Chondrocyte (in vitro differentiated cells): ENCODE measurements at regions not wholly inside any gene's neighbourhood (a gene's known extent, or its start where the extent isn't known, plus 50 kb on each side); places are given as distances from the start of the nearest gene placed in this dataset.

Experiments used
- DNase-seq: peaks from one replicate; pipeline ENCODE4 v3.0.0; 2021; ENCODE audit warnings: mixed read lengths, low spot score
- H3K27ac Mint-ChIP-seq: one replicate; pipeline ENCODE4 v1.8.0; 2021; ENCODE audit warnings: mild to moderate bottlenecking, moderate library complexity, mixed read lengths; ENCODE audit not compliant: unreplicated experiment
- H3K27me3 Mint-ChIP-seq: 2 replicates; pipeline ENCODE4 v1.8.0; 2021; ENCODE audit warnings: low read depth, mixed read lengths
- H3K36me3 Mint-ChIP-seq: 2 replicates; pipeline ENCODE4 v1.8.0; 2021; ENCODE audit warnings: low read depth, mixed read lengths
- H3K4me1 Mint-ChIP-seq: 2 replicates; pipeline ENCODE4 v1.8.0; 2021; ENCODE audit warnings: low read depth, mild to moderate bottlenecking, mixed read lengths
- H3K4me3 Mint-ChIP-seq: one replicate; pipeline ENCODE4 v1.8.0; 2021; ENCODE audit warnings: mild to moderate bottlenecking, moderate library complexity, mixed read lengths; ENCODE audit not compliant: unreplicated experiment
- H3K9me3 Mint-ChIP-seq: 2 replicates; pipeline ENCODE4 v1.8.0; 2021; ENCODE audit warnings: low read depth, mixed read lengths
- TF ChIP-seq, protein P1 (sequence below): fragments of 200-600 bp; sonication (generic); IDR thresholded peaks from 2 replicates; pipeline ENCODE4 v1.5.0; 2021; ENCODE audit warnings: antibody characterized with exemption, mild to moderate bottlenecking, moderate library complexity

DNA sequence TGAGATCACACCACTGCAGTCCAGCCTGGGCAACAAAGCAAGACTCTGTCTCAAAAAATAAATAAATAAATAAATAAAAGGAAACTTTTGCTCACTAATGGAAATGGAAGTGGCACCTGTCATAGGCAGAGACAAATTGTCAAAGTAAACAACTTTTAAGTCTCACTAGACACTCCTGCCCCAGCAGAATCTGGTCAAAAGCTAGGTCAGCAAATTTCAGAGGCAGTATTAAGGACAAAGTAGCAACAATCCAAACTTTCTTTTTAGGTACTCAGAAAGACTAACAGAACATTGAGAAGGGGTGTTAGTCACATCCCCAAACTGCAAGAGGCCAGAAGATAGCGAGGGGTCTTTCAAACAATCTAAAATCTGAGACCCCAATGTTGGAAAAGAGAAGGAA lies 101.4 kb upstream of the MSX2 start:
- Mint-ChIP-seq H3K36me3 (no peaks in the 10 kb centered on the region), H3K27me3 (peaks cover 14% of the 10 kb centered on the region), H3K4me3 (no peak overlapping the region), H3K4me1 (peaks cover 5% of the 10 kb centered on the region), H3K27ac (no peak overlapping the region), H3K9me3 (no peaks in the 10 kb centered on the region)
- DNase-seq, result no peak
- TF ChIP-seq, protein P1, sequence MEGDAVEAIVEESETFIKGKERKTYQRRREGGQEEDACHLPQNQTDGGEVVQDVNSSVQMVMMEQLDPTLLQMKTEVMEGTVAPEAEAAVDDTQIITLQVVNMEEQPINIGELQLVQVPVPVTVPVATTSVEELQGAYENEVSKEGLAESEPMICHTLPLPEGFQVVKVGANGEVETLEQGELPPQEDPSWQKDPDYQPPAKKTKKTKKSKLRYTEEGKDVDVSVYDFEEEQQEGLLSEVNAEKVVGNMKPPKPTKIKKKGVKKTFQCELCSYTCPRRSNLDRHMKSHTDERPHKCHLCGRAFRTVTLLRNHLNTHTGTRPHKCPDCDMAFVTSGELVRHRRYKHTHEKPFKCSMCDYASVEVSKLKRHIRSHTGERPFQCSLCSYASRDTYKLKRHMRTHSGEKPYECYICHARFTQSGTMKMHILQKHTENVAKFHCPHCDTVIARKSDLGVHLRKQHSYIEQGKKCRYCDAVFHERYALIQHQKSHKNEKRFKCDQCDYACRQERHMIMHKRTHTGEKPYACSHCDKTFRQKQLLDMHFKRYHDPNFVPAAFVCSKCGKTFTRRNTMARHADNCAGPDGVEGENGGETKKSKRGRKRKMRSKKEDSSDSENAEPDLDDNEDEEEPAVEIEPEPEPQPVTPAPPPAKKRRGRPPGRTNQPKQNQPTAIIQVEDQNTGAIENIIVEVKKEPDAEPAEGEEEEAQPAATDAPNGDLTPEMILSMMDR, result no peak

DNA sequence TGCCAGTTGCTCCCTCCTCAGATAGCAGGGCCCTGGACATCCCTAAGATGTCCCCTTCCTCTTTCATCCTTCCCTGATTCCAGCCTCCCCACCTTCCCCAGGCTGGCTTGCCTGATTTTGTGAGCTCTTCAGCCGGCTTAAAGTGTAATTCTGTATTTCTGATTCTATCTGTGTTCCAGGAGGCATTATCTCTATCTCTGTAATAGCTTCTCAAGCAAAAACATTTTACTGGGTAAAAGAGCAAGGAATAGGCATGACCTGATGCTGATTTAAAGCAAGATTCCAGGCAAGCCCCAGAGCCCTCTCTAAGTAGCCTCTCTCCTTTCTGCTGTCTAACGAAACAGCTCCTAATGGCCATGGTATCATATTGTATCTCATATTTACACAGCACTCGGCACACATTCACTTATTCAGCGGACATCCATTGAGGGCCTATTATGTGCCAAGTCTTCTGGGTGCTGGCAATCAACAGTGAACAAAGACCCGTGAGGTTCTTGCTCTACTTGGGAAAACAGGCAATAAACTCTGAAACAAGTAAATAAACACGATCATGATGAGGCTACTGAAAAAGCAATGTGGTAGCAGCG lies 100.9 kb upstream of the MSX2 start:
- peaks cover 5% of the 10 kb centered on the region for H3K4me1 Mint-ChIP-seq
- no peaks in the 10 kb centered on the region for H3K36me3 Mint-ChIP-seq
- TF ChIP-seq, protein P1, result no peak
- H3K27ac Mint-ChIP-seq, result no peak overlapping the region
- no peak overlapping the region for H3K4me3 Mint-ChIP-seq
- H3K27me3 Mint-ChIP-seq, result peaks cover 14% of the 10 kb centered on the region
- H3K9me3 Mint-ChIP-seq, result no peaks in the 10 kb centered on the region
- no peak for DNase-seq

GRCh38 chr5:174624733-174625522 lies 99.5 kb upstream of the MSX2 start:
- H3K4me1 Mint-ChIP-seq, result peaks cover 5% of the 10 kb centered on the region
- peaks cover 10% of the 10 kb centered on the region for H3K27me3 Mint-ChIP-seq
- H3K27ac Mint-ChIP-seq, result no peak overlapping the region
- no peaks in the 10 kb centered on the region for H3K36me3 Mint-ChIP-seq
- no peak for DNase-seq
- H3K4me3 Mint-ChIP-seq, result no peak overlapping the region
- TF ChIP-seq, protein P1, result no peak
- no peaks in the 10 kb centered on the region for H3K9me3 Mint-ChIP-seq

GRCh38 chr5:174625591-174626350 lies 98.6 kb upstream of the MSX2 start:
- Mint-ChIP-seq H3K27me3 (peaks cover 6% of the 10 kb centered on the region), H3K27ac (no peak overlapping the region), H3K4me1 (peaks cover 5% of the 10 kb centered on the region), H3K4me3 (no peak overlapping the region), H3K9me3 (no peaks in the 10 kb centered on the region), H3K36me3 (no peaks in the 10 kb centered on the region)
- TF ChIP-seq, protein P1, result no peak
- no peak for DNase-seq

GRCh38 chr5:174626369-174626920 lies 97.9 kb upstream of the MSX2 start:
- TF ChIP-seq, protein P1, result no peak
- Mint-ChIP-seq H3K27ac (no peak overlapping the region), H3K36me3 (no peaks in the 10 kb centered on the region), H3K27me3 (peaks cover 6% of the 10 kb centered on the region), H3K4me1 (peaks cover 5% of the 10 kb centered on the region), H3K4me3 (no peak overlapping the region), H3K9me3 (no peaks in the 10 kb centered on the region)
- no peak for DNase-seq
